Panc1 (cell line): ENCODE measurements at regions not wholly inside any gene's neighbourhood (a gene's known extent, or its start where the extent isn't known, plus 50 kb on each side); places are given as distances from the start of the nearest gene placed in this dataset.

Experiments
- ATAC-seq: fragments of 200-7000 bp; cut with Tn5 transposase; 2 replicates; pipeline ENCODE4 v1.9.1; 2020; ENCODE audit warnings: mild to moderate bottlenecking, moderate library complexity
- BruUV-seq: library from RNA; stranded (reverse); fragments of 400-500 nt; replicated peaks from 2 replicates; lab custom pipeline; 2021; lab: Mats Ljungman, UMichigan
- CTCF ChIA-PET: fragments of 300-600 bp; sonication (Branson Sonifier 250); formaldehyde crosslinking; loops from one replicate; lab custom pipeline; 2022; ENCODE audit warnings: antibody characterized with exemption; lab: Charles Lee
- POLR2A ChIA-PET: fragments of 300-600 bp; sonication (Branson Sonifier 250); formaldehyde crosslinking; loops from one replicate; lab custom pipeline; 2022; ENCODE audit warnings: antibody characterized with exemption; lab: Charles Lee
- DNase-seq: peaks from one replicate; pipeline ENCODE4 v3.0.0-alpha.2; 2010; ENCODE audit warnings: low read depth, low spot score
- H3K27ac ChIP-seq: 2 replicates; pipeline ENCODE4 v1.5.1; 2011; ENCODE audit warnings: mild to moderate bottlenecking, low read length, inconsistent platforms
- H3K27me3 ChIP-seq: fragments of 200-500 bp; sonication (Bioruptor generic); 2 replicates; pipeline ENCODE4 v1.6.0; 2014; ENCODE audit warnings: low read length, inconsistent platforms; ENCODE audit not compliant: control insufficient read depth, insufficient read depth
- H3K36me3 ChIP-seq: fragments of 200-500 bp; sonication (Bioruptor generic); 2 replicates; pipeline ENCODE4 v1.5.1; 2014; ENCODE audit warnings: inconsistent platforms, mild to moderate bottlenecking, low read length, moderate library complexity; ENCODE audit not compliant: control insufficient read depth, insufficient read depth
- H3K4me1 ChIP-seq: 2 replicates; pipeline ENCODE4 v1.5.1; 2011; ENCODE audit warnings: inconsistent platforms, mild to moderate bottlenecking, low read length, moderate library complexity; ENCODE audit not compliant: control insufficient read depth, insufficient read depth
- H3K4me3 ChIP-seq, 2 experiments: 2 replicates each; pipeline ENCODE4 v1.5.1; 2011 to 2012; ENCODE audit warnings: low read depth in 2 of 2, low read length in 2 of 2, mild to moderate bottlenecking in 2 of 2, inconsistent platforms in 1 of 2, moderate library complexity in 1 of 2
- H3K9me3 ChIP-seq: fragments of 200-500 bp; sonication (Bioruptor generic); 2 replicates; pipeline ENCODE4 v1.5.1; 2014; ENCODE audit warnings: low read depth, mild to moderate bottlenecking, inconsistent platforms, low read length, moderate library complexity; ENCODE audit not compliant: control insufficient read depth, insufficient read depth
- POLR2AphosphoS5 ChIP-seq: IDR thresholded peaks from 2 replicates; pipeline ENCODE4 v1.6.1; 2012; ENCODE audit warnings: mild to moderate bottlenecking, low read depth, low read length, moderate library complexity
- SIN3A ChIP-seq: IDR thresholded peaks from 2 replicates; pipeline ENCODE4 v1.6.1; 2012; ENCODE audit warnings: low read depth, mild to moderate bottlenecking, low read length, moderate library complexity, borderline replicate concordance; ENCODE audit not compliant: insufficient read depth
- TCF7L2 ChIP-seq: IDR thresholded peaks from 2 replicates; pipeline ENCODE4 v1.6.1; 2011; ENCODE audit warnings: mild to moderate bottlenecking, low read depth, low read length, inconsistent platforms
- in situ Hi-C: cut with HindIII; loops from 2 replicates; pipeline ENCODE4 v1.10.0; 2016; ENCODE audit warnings: low sequenced_read_pairs, low pct_unique_long_range_greater_than_20kb
- intact Hi-C: fragments of 100-400 bp; cut with micrococcal nuclease; formaldehyde crosslinking; loops from one replicate; pipeline ENCODE4 v1.10.0; 2022; ENCODE audit not compliant: unreplicated experiment
- TF ChIP-seq, protein P1 (sequence below): fragments of 450-650 bp; IDR thresholded peaks from 2 replicates; pipeline ENCODE4 v1.5.1; 2017; ENCODE audit warnings: mild to moderate bottlenecking
- TF ChIP-seq, protein P2 (sequence below), 2 experiments: IDR thresholded peaks; 2 replicates each; pipeline ENCODE4 v1.6.1; 2011 to 2012; ENCODE audit warnings: low read depth in 2 of 2, control low read depth in 1 of 2, low read length in 1 of 2, mild to moderate bottlenecking in 1 of 2, moderate library complexity in 1 of 2; ENCODE audit not compliant: insufficient read depth in 1 of 2

DNA sequence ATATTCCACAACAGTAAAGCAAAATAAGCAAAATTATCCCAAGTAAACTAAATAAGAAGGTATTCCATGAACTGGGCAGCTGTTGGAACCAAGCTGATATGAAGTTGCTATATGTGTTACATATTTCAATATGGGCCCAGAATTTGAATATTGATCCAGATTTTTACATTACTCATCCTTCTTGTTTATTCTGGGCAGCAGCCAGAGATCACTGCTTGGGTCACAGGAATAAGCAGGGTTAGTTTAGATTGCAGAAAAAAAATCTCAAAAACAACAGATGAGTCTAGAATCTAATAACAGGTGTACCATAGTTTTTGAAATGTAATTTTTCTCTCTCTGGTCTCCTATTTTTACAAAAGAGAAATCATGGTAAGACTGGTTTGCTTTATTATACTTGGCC is 171.5 kb upstream of the NAMPT start:
- ATAC-seq (no peak), DNase-seq (no peak)
- CTCF ChIA-PET: no interaction called here
- Histone ChIP-seq H3K9me3 (peaks cover 9% of the 10 kb centered on the region; the same call in 1 of the 2 replicates), H3K4me1 (no peaks in the 10 kb centered on the region), H3K27me3 (no peaks in the 10 kb centered on the region), H3K36me3 (no peaks in the 10 kb centered on the region), H3K4me3 (no peak overlapping the region), H3K27ac (no peak overlapping the region)
- TF ChIP-seq TCF7L2 (no peak), POLR2AphosphoS5 (no peak), SIN3A (no peak)
- TF ChIP-seq, protein P1, sequence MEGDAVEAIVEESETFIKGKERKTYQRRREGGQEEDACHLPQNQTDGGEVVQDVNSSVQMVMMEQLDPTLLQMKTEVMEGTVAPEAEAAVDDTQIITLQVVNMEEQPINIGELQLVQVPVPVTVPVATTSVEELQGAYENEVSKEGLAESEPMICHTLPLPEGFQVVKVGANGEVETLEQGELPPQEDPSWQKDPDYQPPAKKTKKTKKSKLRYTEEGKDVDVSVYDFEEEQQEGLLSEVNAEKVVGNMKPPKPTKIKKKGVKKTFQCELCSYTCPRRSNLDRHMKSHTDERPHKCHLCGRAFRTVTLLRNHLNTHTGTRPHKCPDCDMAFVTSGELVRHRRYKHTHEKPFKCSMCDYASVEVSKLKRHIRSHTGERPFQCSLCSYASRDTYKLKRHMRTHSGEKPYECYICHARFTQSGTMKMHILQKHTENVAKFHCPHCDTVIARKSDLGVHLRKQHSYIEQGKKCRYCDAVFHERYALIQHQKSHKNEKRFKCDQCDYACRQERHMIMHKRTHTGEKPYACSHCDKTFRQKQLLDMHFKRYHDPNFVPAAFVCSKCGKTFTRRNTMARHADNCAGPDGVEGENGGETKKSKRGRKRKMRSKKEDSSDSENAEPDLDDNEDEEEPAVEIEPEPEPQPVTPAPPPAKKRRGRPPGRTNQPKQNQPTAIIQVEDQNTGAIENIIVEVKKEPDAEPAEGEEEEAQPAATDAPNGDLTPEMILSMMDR: no peak
- TF ChIP-seq, protein P2, sequence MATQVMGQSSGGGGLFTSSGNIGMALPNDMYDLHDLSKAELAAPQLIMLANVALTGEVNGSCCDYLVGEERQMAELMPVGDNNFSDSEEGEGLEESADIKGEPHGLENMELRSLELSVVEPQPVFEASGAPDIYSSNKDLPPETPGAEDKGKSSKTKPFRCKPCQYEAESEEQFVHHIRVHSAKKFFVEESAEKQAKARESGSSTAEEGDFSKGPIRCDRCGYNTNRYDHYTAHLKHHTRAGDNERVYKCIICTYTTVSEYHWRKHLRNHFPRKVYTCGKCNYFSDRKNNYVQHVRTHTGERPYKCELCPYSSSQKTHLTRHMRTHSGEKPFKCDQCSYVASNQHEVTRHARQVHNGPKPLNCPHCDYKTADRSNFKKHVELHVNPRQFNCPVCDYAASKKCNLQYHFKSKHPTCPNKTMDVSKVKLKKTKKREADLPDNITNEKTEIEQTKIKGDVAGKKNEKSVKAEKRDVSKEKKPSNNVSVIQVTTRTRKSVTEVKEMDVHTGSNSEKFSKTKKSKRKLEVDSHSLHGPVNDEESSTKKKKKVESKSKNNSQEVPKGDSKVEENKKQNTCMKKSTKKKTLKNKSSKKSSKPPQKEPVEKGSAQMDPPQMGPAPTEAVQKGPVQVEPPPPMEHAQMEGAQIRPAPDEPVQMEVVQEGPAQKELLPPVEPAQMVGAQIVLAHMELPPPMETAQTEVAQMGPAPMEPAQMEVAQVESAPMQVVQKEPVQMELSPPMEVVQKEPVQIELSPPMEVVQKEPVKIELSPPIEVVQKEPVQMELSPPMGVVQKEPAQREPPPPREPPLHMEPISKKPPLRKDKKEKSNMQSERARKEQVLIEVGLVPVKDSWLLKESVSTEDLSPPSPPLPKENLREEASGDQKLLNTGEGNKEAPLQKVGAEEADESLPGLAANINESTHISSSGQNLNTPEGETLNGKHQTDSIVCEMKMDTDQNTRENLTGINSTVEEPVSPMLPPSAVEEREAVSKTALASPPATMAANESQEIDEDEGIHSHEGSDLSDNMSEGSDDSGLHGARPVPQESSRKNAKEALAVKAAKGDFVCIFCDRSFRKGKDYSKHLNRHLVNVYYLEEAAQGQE (IDR thresholded peaks at IDR 0.05; ENCODE audit: insufficient read depth in 1 of 2, low read depth in 2 of 2, low read length in 1 of 2): no peak
- intact Hi-C loops (no loop called here), in situ Hi-C loops (no loop called here)
- POLR2A ChIA-PET: no interaction called here
- no TSS peak for BruUV-seq

DNA sequence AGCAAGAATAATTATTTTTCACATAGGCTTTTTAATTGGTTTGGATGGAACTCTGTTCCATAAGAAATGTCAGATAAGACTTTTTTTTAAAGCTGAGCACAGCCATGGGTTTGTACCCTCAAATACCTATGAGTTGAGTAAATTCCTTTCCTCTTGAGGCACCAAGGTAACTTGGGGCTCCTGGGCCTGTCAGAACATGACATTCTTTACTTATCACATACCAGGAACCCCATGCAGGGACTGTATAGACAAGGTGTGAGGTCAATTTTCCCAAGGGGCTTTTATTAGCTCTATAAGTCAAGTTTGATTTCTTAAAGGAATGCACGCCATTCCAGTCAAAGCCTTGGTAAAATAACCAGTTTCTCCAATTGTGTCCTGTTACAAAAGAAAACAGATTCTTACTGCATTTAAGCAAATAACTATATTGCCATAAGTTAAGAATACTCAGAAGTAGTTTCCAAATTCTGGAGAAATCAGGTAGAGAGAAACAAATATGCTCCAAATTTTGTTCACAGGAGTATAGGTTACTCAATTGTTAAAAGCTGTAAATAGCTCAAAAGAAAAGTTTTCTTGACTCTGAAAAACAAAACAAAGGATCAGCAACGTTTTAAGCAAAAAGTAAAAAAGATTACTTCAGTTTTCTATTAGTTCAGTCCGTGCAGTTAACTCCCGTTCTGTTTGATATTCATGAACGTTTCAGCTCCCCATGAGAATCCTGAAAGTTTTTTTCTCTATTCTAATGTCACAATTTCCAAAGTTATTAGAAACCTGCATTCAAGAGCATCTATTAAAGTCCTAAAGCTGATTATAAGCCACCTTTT is 167.5 kb upstream of the NAMPT start:
- no peaks in the 10 kb centered on the region for H3K27me3 ChIP-seq
- POLR2A ChIA-PET: no interaction called here
- no peak for DNase-seq
- in situ Hi-C loops (no loop called here), intact Hi-C loops (no loop called here)
- TF ChIP-seq SIN3A: no peak
- TF ChIP-seq POLR2AphosphoS5: no peak
- TF ChIP-seq, protein P1: no peak
- TF ChIP-seq, protein P2 (IDR thresholded peaks at IDR 0.05; ENCODE audit: insufficient read depth in 1 of 2, low read depth in 2 of 2, low read length in 1 of 2): no peak
- TF ChIP-seq TCF7L2: no peak
- BruUV-seq: no TSS peak
- no peak for ATAC-seq
- H3K4me1 ChIP-seq: no peaks in the 10 kb centered on the region
- CTCF ChIA-PET: no interaction called here
- no peak overlapping the region for H3K4me3 ChIP-seq
- H3K36me3 ChIP-seq: no peaks in the 10 kb centered on the region
- H3K9me3 ChIP-seq: peaks cover 14% of the 10 kb centered on the region; the same call in 1 of the 2 replicates
- no peak overlapping the region for H3K27ac ChIP-seq
